ENCODE measurements at regions not wholly inside any gene's neighbourhood (a gene's known extent, or its start where the extent isn't known, plus 50 kb on each side); places are given as distances from the start of the nearest gene placed in this dataset.
A peak's percentile ranks its signal among the peaks of the same experiment; 100 is the strongest.
"Not testable (repeated sequence)": the region's sequence is repeated elsewhere in the genome, so short reads cannot be mapped to it uniquely, and the experiment has no call there.

GRCh38 chrX:150205011-150205410 lies 158.1 kb upstream of the MAMLD1 start:
- Mint-ChIP-seq H3K4me1 (ENCODE audit: unreplicated experiment) (peaks cover 27% of the 10 kb centered on the region), H3K4me3 (ENCODE audit: unreplicated experiment) (no peak overlapping the region), H3K27me3 (ENCODE audit: unreplicated experiment) (no peaks in the 10 kb centered on the region), H3K9me3 (ENCODE audit: unreplicated experiment) (peaks cover 5% of the 10 kb centered on the region), H3K27ac (ENCODE audit: unreplicated experiment) (no peak overlapping the region), H3K36me3 (ENCODE audit: unreplicated experiment) (no peaks in the 10 kb centered on the region)
- TF ChIP-seq CTCF (IDR thresholded peaks at IDR 0.05), result peak; percentile 16
- no peak for DNase-seq (ENCODE audit: extremely low spot score, unreplicated experiment)

- Mint-ChIP-seq H3K9me3 (ENCODE audit: unreplicated experiment) (no peaks in the 10 kb centered on the region), H3K27me3 (ENCODE audit: unreplicated experiment) (no peaks in the 10 kb centered on the region), H3K4me1 (ENCODE audit: unreplicated experiment) (peaks cover 11% of the 10 kb centered on the region), H3K36me3 (ENCODE audit: unreplicated experiment) (no peaks in the 10 kb centered on the region), H3K4me3 (ENCODE audit: unreplicated experiment) (no peak overlapping the region), H3K27ac (ENCODE audit: unreplicated experiment) (no peak overlapping the region)
- DNase-seq (ENCODE audit: extremely low spot score, unreplicated experiment), result no peak
- no peak for TF ChIP-seq CTCF (IDR thresholded peaks at IDR 0.05)
Observed at GRCh38 chrX:150207733-150208132, 155.4 kb upstream of the MAMLD1 start.

GRCh38 chrX:150211988-150212387 lies 151.1 kb upstream of the MAMLD1 start:
- H3K27me3 Mint-ChIP-seq (ENCODE audit: unreplicated experiment), result no peaks in the 10 kb centered on the region
- H3K36me3 Mint-ChIP-seq (ENCODE audit: unreplicated experiment), result no peaks in the 10 kb centered on the region
- peaks cover 3% of the 10 kb centered on the region for H3K4me1 Mint-ChIP-seq (ENCODE audit: unreplicated experiment)
- TF ChIP-seq CTCF (IDR thresholded peaks at IDR 0.05), result no peak
- no peak overlapping the region for H3K4me3 Mint-ChIP-seq (ENCODE audit: unreplicated experiment)
- no peak for DNase-seq (ENCODE audit: extremely low spot score, unreplicated experiment)
- H3K9me3 Mint-ChIP-seq (ENCODE audit: unreplicated experiment), result peaks cover 6% of the 10 kb centered on the region
- H3K27ac Mint-ChIP-seq (ENCODE audit: unreplicated experiment), result no peak overlapping the region

- Mint-ChIP-seq H3K36me3 (ENCODE audit: unreplicated experiment) (no peaks in the 10 kb centered on the region), H3K4me3 (ENCODE audit: unreplicated experiment) (no peak overlapping the region), H3K27me3 (ENCODE audit: unreplicated experiment) (no peaks in the 10 kb centered on the region), H3K4me1 (ENCODE audit: unreplicated experiment) (peaks cover 2% of the 10 kb centered on the region), H3K27ac (ENCODE audit: unreplicated experiment) (peak overlapping the region; percentile 19), H3K9me3 (ENCODE audit: unreplicated experiment) (peaks cover 6% of the 10 kb centered on the region)
- DNase-seq (ENCODE audit: extremely low spot score, unreplicated experiment), result no peak
- TF ChIP-seq CTCF (IDR thresholded peaks at IDR 0.05), result no peak
Observed at GRCh38 chrX:150212672-150213480, 150.2 kb upstream of the MAMLD1 start.

- peaks cover 2% of the 10 kb centered on the region for H3K4me1 Mint-ChIP-seq (ENCODE audit: unreplicated experiment)
- no peak for TF ChIP-seq CTCF (IDR thresholded peaks at IDR 0.05)
- no peak overlapping the region for H3K27ac Mint-ChIP-seq (ENCODE audit: unreplicated experiment)
- no peak overlapping the region for H3K4me3 Mint-ChIP-seq (ENCODE audit: unreplicated experiment)
- no peaks in the 10 kb centered on the region for H3K27me3 Mint-ChIP-seq (ENCODE audit: unreplicated experiment)
- no peak for DNase-seq (ENCODE audit: extremely low spot score, unreplicated experiment)
- H3K36me3 Mint-ChIP-seq (ENCODE audit: unreplicated experiment), result no peaks in the 10 kb centered on the region
- peaks cover 6% of the 10 kb centered on the region for H3K9me3 Mint-ChIP-seq (ENCODE audit: unreplicated experiment)
Observed at GRCh38 chrX:150213481-150214030, 149.6 kb upstream of the MAMLD1 start.

- not testable (repeated sequence) for H3K27ac Mint-ChIP-seq (ENCODE audit: unreplicated experiment); H3K9me3 Mint-ChIP-seq (ENCODE audit: unreplicated experiment); H3K27me3 Mint-ChIP-seq (ENCODE audit: unreplicated experiment); H3K4me3 Mint-ChIP-seq (ENCODE audit: unreplicated experiment); H3K36me3 Mint-ChIP-seq (ENCODE audit: unreplicated experiment); DNase-seq (ENCODE audit: extremely low spot score, unreplicated experiment); H3K4me1 Mint-ChIP-seq (ENCODE audit: unreplicated experiment)
Observed at GRCh38 chrX:150216000-150216399, 147.1 kb upstream of the MAMLD1 start.
